PC-9 (cell line): ENCODE measurements at regions not wholly inside any gene's neighbourhood (a gene's known extent, or its start where the extent isn't known, plus 50 kb on each side); places are given as distances from the start of the nearest gene placed in this dataset.

Experiments used
- CTCF ChIP-seq: fragments of 200-600 bp; sonication (generic); conservative IDR thresholded peaks from 2 replicates; pipeline ENCODE4 v1.6.1; 2017; ENCODE audit warnings: mixed run types, antibody characterized with exemption, mild to moderate bottlenecking, moderate library complexity
- EZH2 ChIP-seq: fragments of 200-600 bp; sonication (generic); IDR thresholded peaks from 2 replicates; pipeline ENCODE4 v1.8.0; 2017; ENCODE audit warnings: antibody characterized with exemption, low read depth

GRCh38 chr12:41745593-41745992 lies 399.1 kb downstream of the GXYLT1 start:
- TF ChIP-seq CTCF (no peak), EZH2 (no peak)
